HepG2 (cell line): ENCODE measurements at regions not wholly inside any gene's neighbourhood (a gene's known extent, or its start where the extent isn't known, plus 50 kb on each side); places are given as distances from the start of the nearest gene placed in this dataset.

Experiments used
- ATAC-seq: fragments of 200-7000 bp; cut with Tn5 transposase; 3 replicates; pipeline ENCODE4 v1.9.1; 2020; ENCODE audit warnings: mild to moderate bottlenecking, moderate library complexity
- BruUV-seq: library from RNA; stranded (reverse); fragments of 400-500 nt; replicated peaks from 2 replicates; lab custom pipeline; 2021; lab: Mats Ljungman, UMichigan
- CTCF ChIA-PET: fragments of 300-600 bp; formaldehyde crosslinking; extraction: SDS; loops from one replicate; lab custom pipeline; 2021; ENCODE audit warnings: low total read pairs, inconsistent platforms, low intra/inter-chr PET ratio; lab: Yijun Ruan, JAX
- POLR2A ChIA-PET: fragments of 350-600 bp; sonication (Branson Sonifier 250); formaldehyde crosslinking; loops from one replicate; lab custom pipeline; 2020; ENCODE audit warnings: antibody characterized with exemption, inconsistent platforms; lab: Yijun Ruan, JAX
- DNase-seq: peaks from one replicate; pipeline ENCODE4 v3.0.0-alpha.2; 2015; ENCODE audit warnings: low spot score
- FAIRE-seq: peaks from 3 replicates; lab custom pipeline; 2011; peaks lifted over from hg19 to GRCh38; lab: Jason Lieb, UNC
- H2AFZ ChIP-seq: one replicate; pipeline ENCODE4 v1.6.1; 2011; ENCODE audit warnings: low read length, inconsistent platforms
- H3K27ac ChIP-seq: fragments of 300-600 bp; 3 replicates; pipeline ENCODE4 v1.8.0; 2011; ENCODE audit warnings: mixed run types, mild to moderate bottlenecking, mixed read lengths, low read length, inconsistent platforms; ENCODE audit not compliant: insufficient read depth; ENCODE audit errors: extremely low read length
- H3K27me3 ChIP-seq, 2 experiments: fragments of 200-600 bp in 1 of 2; 2 replicates in 1 of 2; 3 replicates in 1 of 2; pipeline versions ENCODE4 v1.6.0 to v1.8.0; 2011; ENCODE audit warnings: low read length in 2 of 2, mild to moderate bottlenecking in 2 of 2, moderate library complexity in 2 of 2, inconsistent platforms in 1 of 2; ENCODE audit not compliant: insufficient read depth in 2 of 2, control insufficient read depth in 1 of 2
- H3K36me3 ChIP-seq, 2 experiments: fragments of 200-600 bp in 1 of 2; replicated peaks in 1 of 2; 2 replicates in 1 of 2; 3 replicates in 1 of 2; pipeline versions ENCODE4 v1.5.1 to v1.8.0; 2011; ENCODE audit warnings: low read length in 2 of 2, inconsistent platforms in 1 of 2; ENCODE audit not compliant: insufficient read depth in 2 of 2, control insufficient read depth in 1 of 2
- H3K4me1 ChIP-seq: 2 replicates; pipeline ENCODE4 v1.5.1; 2012; ENCODE audit warnings: low read length, inconsistent platforms; ENCODE audit not compliant: insufficient read depth
- H3K4me2 ChIP-seq: 2 replicates; pipeline ENCODE4 v1.6.0; 2011; ENCODE audit warnings: low read depth, low read length, inconsistent platforms
- H3K4me3 ChIP-seq, 3 experiments: fragments of 200-600 bp in 1 of 3; sonication (generic), shearing (Covaris generic) in 1 of 3; replicated peaks in 1 of 3; 2 replicates each; pipeline ENCODE4 v1.5.1; 2011 to 2016; ENCODE audit warnings: low read length in 3 of 3, inconsistent platforms in 2 of 3, low read depth in 2 of 3, mild to moderate bottlenecking in 2 of 3, control low read depth in 1 of 3, mixed read lengths in 1 of 3; ENCODE audit not compliant: insufficient read depth in 1 of 3
- H3K79me2 ChIP-seq: one replicate; pipeline ENCODE4 v1.6.1; 2011; ENCODE audit warnings: low read length, inconsistent platforms; ENCODE audit not compliant: insufficient read depth
- H3K9ac ChIP-seq: 2 replicates; pipeline ENCODE4 v1.6.0; 2011; ENCODE audit warnings: mild to moderate bottlenecking, low read depth, low read length, inconsistent platforms; ENCODE audit not compliant: insufficient read depth
- H3K9me3 ChIP-seq: 2 replicates; pipeline ENCODE4 v1.5.1; 2012; ENCODE audit warnings: mild to moderate bottlenecking, low read length
- H4K20me1 ChIP-seq: 2 replicates; pipeline ENCODE4 v1.6.0; 2011; ENCODE audit warnings: inconsistent platforms, mild to moderate bottlenecking, low read length, moderate library complexity; ENCODE audit not compliant: insufficient read depth
- IRX3 ChIP-seq: sonication (generic); formaldehyde crosslinking; IDR thresholded peaks from 2 replicates; pipeline ENCODE4 v1.8.1; 2023; ENCODE audit warnings: mild to moderate bottlenecking, low read depth, missing genetic modification reagents, borderline replicate concordance
- JUN ChIP-seq: sonication (generic); formaldehyde crosslinking; IDR thresholded peaks from 2 replicates; pipeline ENCODE4 v1.4.0; 2020; ENCODE audit warnings: mild to moderate bottlenecking, missing genetic modification reagents
- KDM3A ChIP-seq: IDR thresholded peaks from 2 replicates; pipeline ENCODE4 v1.6.1; 2018; ENCODE audit warnings: low read depth, missing compliant biosample characterization
- SP140L ChIP-seq: sonication (generic); formaldehyde crosslinking; IDR thresholded peaks from 2 replicates; pipeline ENCODE4 v1.4.0; 2020; ENCODE audit warnings: missing genetic modification reagents, borderline replicate concordance
- ZNF558 ChIP-seq: sonication (generic); formaldehyde crosslinking; IDR thresholded peaks from 2 replicates; pipeline ENCODE4 v1.9.0; 2022; ENCODE audit warnings: mild to moderate bottlenecking, missing genetic modification reagents, borderline replicate concordance
- WGBS: methylation state at CpG from one replicate; pipeline ENCODE4 v1.1.6; 2017; ENCODE audit warnings: low lambda C conversion rate; 5-methylcytosine and 5-hydroxymethylcytosine counted together
- in situ Hi-C: cut with HindIII; loops from 2 replicates; pipeline ENCODE4 v1.10.0; 2017; ENCODE audit warnings: low pct_unique_long_range_greater_than_20kb; ENCODE audit not compliant: extremely low pct_ligation_motif_present
- intact Hi-C: fragments of 100-400 bp; cut with micrococcal nuclease; formaldehyde crosslinking; loops from one replicate; pipeline ENCODE4 v1.10.0; 2022; ENCODE audit not compliant: unreplicated experiment
- TF ChIP-seq, protein P1 (sequence below): IDR thresholded peaks from 2 replicates; pipeline ENCODE4 v1.6.1; 2016; ENCODE audit warnings: missing biosample characterization, missing genetic modification reagents, low read depth

DNA sequence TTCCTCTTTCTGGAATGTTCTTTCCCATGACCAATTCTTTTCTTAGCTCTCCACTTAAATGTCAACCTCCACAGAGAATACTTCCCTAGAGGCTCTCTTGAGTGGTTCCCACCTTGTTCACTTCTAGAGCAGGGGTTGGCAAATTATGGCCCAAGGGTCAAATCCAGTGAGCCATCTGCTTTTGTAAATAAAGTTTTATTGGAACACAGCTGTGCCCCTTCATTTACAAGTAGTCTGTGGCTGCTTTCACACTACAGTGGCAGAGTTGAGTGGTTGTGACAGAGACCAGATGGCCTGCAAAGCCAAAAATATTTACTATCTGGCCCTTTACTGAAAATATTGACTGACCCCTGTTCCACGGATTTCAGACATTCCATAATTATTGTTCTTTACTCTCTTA lies 166.2 kb downstream of the WNT5A start:
- no peaks in the 10 kb centered on the region for H3K9me3 ChIP-seq
- ChIA-PET CTCF (no interaction called here), POLR2A (no interaction called here)
- TF ChIP-seq IRX3 (CRISPR knock-in tag) (no peak), ZNF558 (CRISPR knock-in tag) (no peak), SP140L (CRISPR knock-in tag) (no peak), KDM3A (CRISPR knock-in tag) (no peak)
- TF ChIP-seq, protein P1, sequence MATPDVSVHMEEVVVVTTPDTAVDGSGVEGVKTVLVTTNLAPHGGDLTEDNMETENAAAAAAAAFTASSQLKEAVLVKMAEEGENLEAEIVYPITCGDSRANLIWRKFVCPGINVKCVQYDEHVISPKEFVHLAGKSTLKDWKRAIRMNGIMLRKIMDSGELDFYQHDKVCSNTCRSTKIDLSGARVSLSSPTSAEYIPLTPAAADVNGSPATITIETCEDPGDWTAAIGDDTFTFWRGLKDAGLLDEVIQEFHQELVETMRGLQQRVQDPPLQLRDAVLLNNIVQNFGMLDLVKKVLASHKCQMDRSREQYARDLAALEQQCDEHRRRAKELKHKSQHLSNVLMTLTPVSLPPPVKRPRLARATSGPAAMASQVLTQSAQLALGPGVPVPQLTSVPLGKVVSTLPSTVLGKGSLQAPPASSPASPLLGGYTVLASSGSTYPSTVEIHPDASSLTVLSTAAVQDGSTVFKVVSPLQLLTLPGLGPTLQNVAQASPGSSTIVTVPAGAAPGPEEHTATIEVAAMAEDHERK (CRISPR knock-in tag): no peak
- no peak for DNase-seq
- in situ Hi-C loops (no loop called here), intact Hi-C loops (no loop called here)
- no peaks in the 10 kb centered on the region for H3K36me3 ChIP-seq
- no peaks in the 10 kb centered on the region for H3K4me1 ChIP-seq
- BruUV-seq: no TSS peak
- FAIRE-seq: no peak
- H2AFZ ChIP-seq: no peak overlapping the region
- H3K79me2 ChIP-seq: no peaks in the 10 kb centered on the region
- no peak overlapping the region for H3K9ac ChIP-seq
- no peak overlapping the region for H3K4me2 ChIP-seq
- WGBS: 0% methylated on average over 1 of the region's 1 CpG
- no peak for ATAC-seq
- H3K27me3 ChIP-seq: no peaks in the 10 kb centered on the region
- no peaks in the 10 kb centered on the region for H4K20me1 ChIP-seq
- H3K4me3 ChIP-seq: no peak overlapping the region
- no peak overlapping the region for H3K27ac ChIP-seq

DNA sequence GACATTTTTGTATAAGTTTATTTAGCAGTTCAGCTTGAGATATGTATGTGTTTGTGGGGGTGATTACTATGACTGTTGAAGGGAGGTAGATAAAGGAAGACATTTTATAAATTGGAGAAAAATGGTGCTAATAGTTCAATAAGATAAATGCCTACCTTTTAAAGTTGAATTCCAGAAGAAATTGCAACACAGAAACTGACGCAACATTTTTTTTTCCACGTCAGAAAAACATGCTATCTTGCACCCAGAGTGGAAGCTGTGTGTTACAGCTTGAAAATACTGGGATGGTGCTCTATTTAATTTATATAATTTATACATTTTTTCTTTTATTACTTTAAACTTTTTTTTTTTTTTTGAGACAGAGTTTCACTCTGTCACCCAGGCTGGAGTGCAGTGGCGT lies 171.7 kb downstream of the WNT5A start:
- ChIA-PET CTCF (no interaction called here), POLR2A (no interaction called here)
- H3K36me3 ChIP-seq: no peaks in the 10 kb centered on the region
- ATAC-seq: no peak
- in situ Hi-C loops: no loop called here
- no peak overlapping the region for H3K9ac ChIP-seq
- no peaks in the 10 kb centered on the region for H3K9me3 ChIP-seq
- no peak for FAIRE-seq
- H2AFZ ChIP-seq: no peak overlapping the region
- no peak overlapping the region for H3K27ac ChIP-seq
- no TSS peak for BruUV-seq
- intact Hi-C loops: no loop called here
- DNase-seq: no peak
- WGBS: 21% methylated on average over 3 of the region's 3 CpGs
- H3K27me3 ChIP-seq: no peaks in the 10 kb centered on the region
- no peak overlapping the region for H3K4me3 ChIP-seq
- TF ChIP-seq JUN (CRISPR knock-in tag): no peak
- H3K4me1 ChIP-seq: no peaks in the 10 kb centered on the region
- H4K20me1 ChIP-seq: no peaks in the 10 kb centered on the region
- H3K4me2 ChIP-seq: no peak overlapping the region
- H3K79me2 ChIP-seq: no peaks in the 10 kb centered on the region
